ENCODE measurements at regions not wholly inside any gene's neighbourhood (a gene's known extent, or its start where the extent isn't known, plus 50 kb on each side); places are given as distances from the start of the nearest gene placed in this dataset.

- no peak overlapping the region for H3K9ac ChIP-seq (ENCODE audit: low read length)
Observed at GRCh38 chr15:39267685-39268084, 313.2 kb upstream of the THBS1 start.

GRCh38 chr15:39269352-39269751, 311.5 kb upstream of the THBS1 start:
- H3K4me1 ChIP-seq (ENCODE audit: control insufficient read depth, insufficient read depth, low read length): peaks cover 4% of the 10 kb centered on the region
- peaks cover 51% of the 10 kb centered on the region for H3K27me3 ChIP-seq (ENCODE audit: control insufficient read depth, insufficient read depth, low read length)
- H3K36me3 ChIP-seq (ENCODE audit: control insufficient read depth, insufficient read depth, low read length): no peaks in the 10 kb centered on the region
- H3K9ac ChIP-seq (ENCODE audit: low read length): no peak overlapping the region
- no peak overlapping the region for H3K4me3 ChIP-seq (ENCODE audit: low read length)
- H3K9me3 ChIP-seq (ENCODE audit: control insufficient read depth, low read length): no peaks in the 10 kb centered on the region

More at GRCh38 chr15:39267685-39268084, 313.2 kb upstream of the THBS1 start:
- H3K27me3 ChIP-seq (ENCODE audit: control insufficient read depth, insufficient read depth, low read length): peaks cover 51% of the 10 kb centered on the region
- no peak overlapping the region for H3K4me3 ChIP-seq (ENCODE audit: low read length)
- H3K4me1 ChIP-seq (ENCODE audit: control insufficient read depth, insufficient read depth, low read length): no peaks in the 10 kb centered on the region
- no peaks in the 10 kb centered on the region for H3K36me3 ChIP-seq (ENCODE audit: control insufficient read depth, insufficient read depth, low read length)
- H3K9me3 ChIP-seq (ENCODE audit: control insufficient read depth, low read length): no peaks in the 10 kb centered on the region

- no peak overlapping the region for H3K4me3 ChIP-seq (ENCODE audit: low read length)
- H3K4me1 ChIP-seq (ENCODE audit: control insufficient read depth, insufficient read depth, low read length): peaks cover 8% of the 10 kb centered on the region
- no peaks in the 10 kb centered on the region for H3K36me3 ChIP-seq (ENCODE audit: control insufficient read depth, insufficient read depth, low read length)
- H3K9ac ChIP-seq (ENCODE audit: low read length): no peak overlapping the region
- H3K9me3 ChIP-seq (ENCODE audit: control insufficient read depth, low read length): no peaks in the 10 kb centered on the region
- H3K27me3 ChIP-seq (ENCODE audit: control insufficient read depth, insufficient read depth, low read length): peaks cover 49% of the 10 kb centered on the region
Observed at GRCh38 chr15:39269821-39270220, 311.1 kb upstream of the THBS1 start.

GRCh38 chr15:39270221-39270855, 310.5 kb upstream of the THBS1 start:
- Histone ChIP-seq H3K27me3 (ENCODE audit: control insufficient read depth, insufficient read depth, low read length) (peaks cover 50% of the 10 kb centered on the region), H3K9me3 (ENCODE audit: control insufficient read depth, low read length) (no peaks in the 10 kb centered on the region), H3K9ac (ENCODE audit: low read length) (no peak overlapping the region), H3K36me3 (ENCODE audit: control insufficient read depth, insufficient read depth, low read length) (no peaks in the 10 kb centered on the region), H3K4me1 (ENCODE audit: control insufficient read depth, insufficient read depth, low read length) (peaks cover 13% of the 10 kb centered on the region), H3K4me3 (ENCODE audit: low read length) (no peak overlapping the region)

GRCh38 chr15:39270934-39271333, 309.9 kb upstream of the THBS1 start:
- peaks cover 53% of the 10 kb centered on the region for H3K27me3 ChIP-seq (ENCODE audit: control insufficient read depth, insufficient read depth, low read length)
- H3K4me1 ChIP-seq (ENCODE audit: control insufficient read depth, insufficient read depth, low read length): peaks cover 14% of the 10 kb centered on the region
- no peaks in the 10 kb centered on the region for H3K9me3 ChIP-seq (ENCODE audit: control insufficient read depth, low read length)
- no peak overlapping the region for H3K9ac ChIP-seq (ENCODE audit: low read length)
- no peaks in the 10 kb centered on the region for H3K36me3 ChIP-seq (ENCODE audit: control insufficient read depth, insufficient read depth, low read length)
- H3K4me3 ChIP-seq (ENCODE audit: low read length): no peak overlapping the region

- H3K36me3 ChIP-seq (ENCODE audit: control insufficient read depth, insufficient read depth, low read length): no peaks in the 10 kb centered on the region
- peaks cover 14% of the 10 kb centered on the region for H3K4me1 ChIP-seq (ENCODE audit: control insufficient read depth, insufficient read depth, low read length)
- H3K9ac ChIP-seq (ENCODE audit: low read length): no peak overlapping the region
- peaks cover 65% of the 10 kb centered on the region for H3K27me3 ChIP-seq (ENCODE audit: control insufficient read depth, insufficient read depth, low read length)
- H3K9me3 ChIP-seq (ENCODE audit: control insufficient read depth, low read length): no peaks in the 10 kb centered on the region
- H3K4me3 ChIP-seq (ENCODE audit: low read length): no peak overlapping the region
Observed at GRCh38 chr15:39272901-39273300, 308.0 kb upstream of the THBS1 start.

- H3K9me3 ChIP-seq (ENCODE audit: control insufficient read depth, low read length): no peaks in the 10 kb centered on the region
- no peaks in the 10 kb centered on the region for H3K36me3 ChIP-seq (ENCODE audit: control insufficient read depth, insufficient read depth, low read length)
- H3K4me3 ChIP-seq (ENCODE audit: low read length): no peak overlapping the region
- H3K9ac ChIP-seq (ENCODE audit: low read length): no peak overlapping the region
- peaks cover 14% of the 10 kb centered on the region for H3K4me1 ChIP-seq (ENCODE audit: control insufficient read depth, insufficient read depth, low read length)
- H3K27me3 ChIP-seq (ENCODE audit: control insufficient read depth, insufficient read depth, low read length): peaks cover 63% of the 10 kb centered on the region
Observed at GRCh38 chr15:39273717-39274411, 307.0 kb upstream of the THBS1 start.

GRCh38 chr15:39275066-39275465, 305.8 kb upstream of the THBS1 start:
- no peaks in the 10 kb centered on the region for H3K9me3 ChIP-seq (ENCODE audit: control insufficient read depth, low read length)
- H3K4me3 ChIP-seq (ENCODE audit: low read length): no peak overlapping the region
- no peak overlapping the region for H3K9ac ChIP-seq (ENCODE audit: low read length)
- H3K4me1 ChIP-seq (ENCODE audit: control insufficient read depth, insufficient read depth, low read length): peaks cover 14% of the 10 kb centered on the region
- H3K36me3 ChIP-seq (ENCODE audit: control insufficient read depth, insufficient read depth, low read length): no peaks in the 10 kb centered on the region
- H3K27me3 ChIP-seq (ENCODE audit: control insufficient read depth, insufficient read depth, low read length): peaks cover 51% of the 10 kb centered on the region

- H3K4me3 ChIP-seq (ENCODE audit: low read length): no peak overlapping the region
- no peak overlapping the region for H3K9ac ChIP-seq (ENCODE audit: low read length)
- H3K9me3 ChIP-seq (ENCODE audit: control insufficient read depth, low read length): no peaks in the 10 kb centered on the region
- peaks cover 11% of the 10 kb centered on the region for H3K4me1 ChIP-seq (ENCODE audit: control insufficient read depth, insufficient read depth, low read length)
- no peaks in the 10 kb centered on the region for H3K36me3 ChIP-seq (ENCODE audit: control insufficient read depth, insufficient read depth, low read length)
- peaks cover 22% of the 10 kb centered on the region for H3K27me3 ChIP-seq (ENCODE audit: control insufficient read depth, insufficient read depth, low read length)
Observed at GRCh38 chr15:39279311-39279710, 301.6 kb upstream of the THBS1 start.

GRCh38 chr15:39281094-39281493, 299.8 kb upstream of the THBS1 start:
- Histone ChIP-seq H3K9ac (ENCODE audit: low read length) (no peak overlapping the region), H3K4me3 (ENCODE audit: low read length) (no peak overlapping the region), H3K27me3 (ENCODE audit: control insufficient read depth, insufficient read depth, low read length) (peaks cover 13% of the 10 kb centered on the region), H3K36me3 (ENCODE audit: control insufficient read depth, insufficient read depth, low read length) (no peaks in the 10 kb centered on the region), H3K9me3 (ENCODE audit: control insufficient read depth, low read length) (no peaks in the 10 kb centered on the region), H3K4me1 (ENCODE audit: control insufficient read depth, insufficient read depth, low read length) (no peaks in the 10 kb centered on the region)

- Histone ChIP-seq H3K9ac (ENCODE audit: low read length) (no peak overlapping the region), H3K9me3 (ENCODE audit: control insufficient read depth, low read length) (no peaks in the 10 kb centered on the region), H3K27me3 (ENCODE audit: control insufficient read depth, insufficient read depth, low read length) (peaks cover 11% of the 10 kb centered on the region), H3K36me3 (ENCODE audit: control insufficient read depth, insufficient read depth, low read length) (no peaks in the 10 kb centered on the region), H3K4me3 (ENCODE audit: low read length) (no peak overlapping the region), H3K4me1 (ENCODE audit: control insufficient read depth, insufficient read depth, low read length) (no peaks in the 10 kb centered on the region)
Observed at GRCh38 chr15:39282663-39283208, 298.1 kb upstream of the THBS1 start.

- Histone ChIP-seq H3K9me3 (ENCODE audit: control insufficient read depth, low read length) (no peaks in the 10 kb centered on the region), H3K36me3 (ENCODE audit: control insufficient read depth, insufficient read depth, low read length) (no peaks in the 10 kb centered on the region), H3K9ac (ENCODE audit: low read length) (no peak overlapping the region), H3K4me1 (ENCODE audit: control insufficient read depth, insufficient read depth, low read length) (no peaks in the 10 kb centered on the region), H3K4me3 (ENCODE audit: low read length) (no peak overlapping the region), H3K27me3 (ENCODE audit: control insufficient read depth, insufficient read depth, low read length) (peaks cover 13% of the 10 kb centered on the region)
Observed at GRCh38 chr15:39283531-39283930, 297.3 kb upstream of the THBS1 start.
